ENCODE measurements at regions not wholly inside any gene's neighbourhood (a gene's known extent, or its start where the extent isn't known, plus 50 kb on each side); places are given as distances from the start of the nearest gene placed in this dataset.

GRCh38 chrX:39907964-39908661 is 189.6 kb downstream of the BCOR start:
- peaks cover 73% of the 10 kb centered on the region for H3K4me1 Mint-ChIP-seq
- no peak overlapping the region for H3K27ac Mint-ChIP-seq
- peaks cover 36% of the 10 kb centered on the region for H3K9me3 Mint-ChIP-seq
- no peak for DNase-seq
- TF ChIP-seq, protein P1, sequence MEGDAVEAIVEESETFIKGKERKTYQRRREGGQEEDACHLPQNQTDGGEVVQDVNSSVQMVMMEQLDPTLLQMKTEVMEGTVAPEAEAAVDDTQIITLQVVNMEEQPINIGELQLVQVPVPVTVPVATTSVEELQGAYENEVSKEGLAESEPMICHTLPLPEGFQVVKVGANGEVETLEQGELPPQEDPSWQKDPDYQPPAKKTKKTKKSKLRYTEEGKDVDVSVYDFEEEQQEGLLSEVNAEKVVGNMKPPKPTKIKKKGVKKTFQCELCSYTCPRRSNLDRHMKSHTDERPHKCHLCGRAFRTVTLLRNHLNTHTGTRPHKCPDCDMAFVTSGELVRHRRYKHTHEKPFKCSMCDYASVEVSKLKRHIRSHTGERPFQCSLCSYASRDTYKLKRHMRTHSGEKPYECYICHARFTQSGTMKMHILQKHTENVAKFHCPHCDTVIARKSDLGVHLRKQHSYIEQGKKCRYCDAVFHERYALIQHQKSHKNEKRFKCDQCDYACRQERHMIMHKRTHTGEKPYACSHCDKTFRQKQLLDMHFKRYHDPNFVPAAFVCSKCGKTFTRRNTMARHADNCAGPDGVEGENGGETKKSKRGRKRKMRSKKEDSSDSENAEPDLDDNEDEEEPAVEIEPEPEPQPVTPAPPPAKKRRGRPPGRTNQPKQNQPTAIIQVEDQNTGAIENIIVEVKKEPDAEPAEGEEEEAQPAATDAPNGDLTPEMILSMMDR (IDR thresholded peaks at IDR 0.05) = no peak
- no peak overlapping the region for H3K4me3 Mint-ChIP-seq
- peaks cover 52% of the 10 kb centered on the region for H3K27me3 Mint-ChIP-seq (ENCODE audit: low read depth, poor library complexity)
- H3K36me3 Mint-ChIP-seq (ENCODE audit: low read depth) = no peaks in the 10 kb centered on the region

GRCh38 chrX:39909996-39910395 is 187.8 kb downstream of the BCOR start:
- TF ChIP-seq, protein P1 (IDR thresholded peaks at IDR 0.05) = no peak
- DNase-seq = no peak
- Mint-ChIP-seq H3K4me3 (no peak overlapping the region), H3K27me3 (ENCODE audit: low read depth, poor library complexity) (peaks cover 40% of the 10 kb centered on the region), H3K4me1 (peaks cover 65% of the 10 kb centered on the region), H3K27ac (no peak overlapping the region), H3K36me3 (ENCODE audit: low read depth) (no peaks in the 10 kb centered on the region), H3K9me3 (peaks cover 42% of the 10 kb centered on the region)

DNA sequence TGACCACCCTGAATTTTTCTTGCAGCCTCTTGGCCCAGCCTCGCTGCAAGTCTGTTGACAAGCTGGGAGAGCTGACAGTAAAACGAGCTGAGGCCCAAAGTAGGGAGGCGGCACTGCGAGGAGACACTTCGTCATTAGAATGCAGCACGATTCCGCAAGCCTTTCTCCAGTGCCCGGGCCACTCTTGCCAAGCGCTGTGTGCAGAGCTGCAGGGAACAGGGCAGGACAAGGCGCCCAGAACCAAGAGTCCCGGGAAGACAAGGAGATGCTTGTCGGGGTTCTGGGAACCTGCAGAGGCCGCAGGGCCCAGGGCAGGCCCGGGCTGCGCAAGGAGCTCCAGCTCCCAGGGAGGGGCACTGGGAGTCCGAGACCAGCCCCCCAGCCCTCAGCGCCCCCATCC is 187.1 kb downstream of the BCOR start:
- no peak overlapping the region for H3K4me3 Mint-ChIP-seq
- no peaks in the 10 kb centered on the region for H3K36me3 Mint-ChIP-seq (ENCODE audit: low read depth)
- peaks cover 33% of the 10 kb centered on the region for H3K27me3 Mint-ChIP-seq (ENCODE audit: low read depth, poor library complexity)
- DNase-seq = no peak
- H3K9me3 Mint-ChIP-seq = peaks cover 42% of the 10 kb centered on the region
- TF ChIP-seq, protein P1 (IDR thresholded peaks at IDR 0.05) = no peak
- H3K27ac Mint-ChIP-seq = no peak overlapping the region
- H3K4me1 Mint-ChIP-seq = peaks cover 58% of the 10 kb centered on the region

- Mint-ChIP-seq H3K9me3 (peaks cover 49% of the 10 kb centered on the region), H3K4me1 (peaks cover 51% of the 10 kb centered on the region), H3K27ac (no peak overlapping the region), H3K4me3 (no peak overlapping the region), H3K27me3 (ENCODE audit: low read depth, poor library complexity) (peaks cover 26% of the 10 kb centered on the region), H3K36me3 (ENCODE audit: low read depth) (no peaks in the 10 kb centered on the region)
- DNase-seq = no peak
- TF ChIP-seq, protein P1 (IDR thresholded peaks at IDR 0.05) = no peak
Observed at GRCh38 chrX:39911278-39911897, 186.4 kb downstream of the BCOR start.

- peaks cover 44% of the 10 kb centered on the region for H3K4me1 Mint-ChIP-seq
- no peak overlapping the region for H3K4me3 Mint-ChIP-seq
- peaks cover 19% of the 10 kb centered on the region for H3K27me3 Mint-ChIP-seq (ENCODE audit: low read depth, poor library complexity)
- DNase-seq = no peak
- TF ChIP-seq, protein P1 (IDR thresholded peaks at IDR 0.05) = no peak
- no peaks in the 10 kb centered on the region for H3K36me3 Mint-ChIP-seq (ENCODE audit: low read depth)
- no peak overlapping the region for H3K27ac Mint-ChIP-seq
- H3K9me3 Mint-ChIP-seq = peaks cover 55% of the 10 kb centered on the region
Observed at GRCh38 chrX:39912126-39912525, 185.6 kb downstream of the BCOR start.

GRCh38 chrX:39915081-39915480 is 182.7 kb downstream of the BCOR start:
- DNase-seq = no peak
- no peak overlapping the region for H3K27ac Mint-ChIP-seq
- H3K9me3 Mint-ChIP-seq = peaks cover 44% of the 10 kb centered on the region
- H3K27me3 Mint-ChIP-seq (ENCODE audit: low read depth, poor library complexity) = peaks cover 20% of the 10 kb centered on the region
- peaks cover 22% of the 10 kb centered on the region for H3K4me1 Mint-ChIP-seq
- H3K4me3 Mint-ChIP-seq = no peak overlapping the region
- TF ChIP-seq, protein P1 (IDR thresholded peaks at IDR 0.05) = no peak
- no peaks in the 10 kb centered on the region for H3K36me3 Mint-ChIP-seq (ENCODE audit: low read depth)

Measured in nephron progenitor cell (in vitro differentiated cells).